DMS153 (cell line): ENCODE measurements at regions not wholly inside any gene's neighbourhood (a gene's known extent, or its start where the extent isn't known, plus 50 kb on each side); places are given as distances from the start of the nearest gene placed in this dataset.
"Not testable (repeated sequence)": the region's sequence is repeated elsewhere in the genome, so short reads cannot be mapped to it uniquely, and the experiment has no call there.

Experiments used
- DNase-seq: peaks from one replicate; lab custom pipeline; 2025; lab: John Stamatoyannopoulos, UW

GRCh38 chr12:88816201-88816600, 235.9 kb upstream of the KITLG start:
- DNase-seq: no peak

GRCh38 chr12:88814779-88815178, 234.5 kb upstream of the KITLG start:
- DNase-seq: no peak

GRCh38 chr12:88812610-88813009, 232.3 kb upstream of the KITLG start:
- DNase-seq: no peak

- no peak for DNase-seq
Observed at GRCh38 chr12:88810806-88811205, 230.5 kb upstream of the KITLG start.

- not testable (repeated sequence) for DNase-seq
Observed at GRCh38 chr12:88809841-88810240, 229.6 kb upstream of the KITLG start.

GRCh38 chr12:88805692-88806091, 225.4 kb upstream of the KITLG start:
- no peak for DNase-seq

GRCh38 chr12:88805286-88805685, 225.0 kb upstream of the KITLG start:
- no peak for DNase-seq

GRCh38 chr12:88802096-88802706, 221.9 kb upstream of the KITLG start:
- DNase-seq: no peak

- DNase-seq: no peak
Observed at GRCh38 chr12:88801227-88802095, 221.2 kb upstream of the KITLG start.

GRCh38 chr12:88793096-88793495, 212.8 kb upstream of the KITLG start:
- no peak for DNase-seq

- DNase-seq: no peak
Observed at GRCh38 chr12:88790231-88790630, 210.0 kb upstream of the KITLG start.

GRCh38 chr12:88784166-88784565, 203.9 kb upstream of the KITLG start:
- no peak for DNase-seq

- DNase-seq: no peak
Observed at GRCh38 chr12:88782351-88782750, 202.1 kb upstream of the KITLG start.

- DNase-seq: no peak
Observed at GRCh38 chr12:88781909-88782308, 201.6 kb upstream of the KITLG start.

GRCh38 chr12:88778064-88778463, 197.8 kb upstream of the KITLG start:
- no peak for DNase-seq

- no peak for DNase-seq
Observed at GRCh38 chr12:88775742-88776151, 195.5 kb upstream of the KITLG start.

GRCh38 chr12:88767699-88768098, 187.4 kb upstream of the KITLG start:
- no peak for DNase-seq

- DNase-seq: no peak
Observed at GRCh38 chr12:88764781-88765480, 184.7 kb upstream of the KITLG start.

- no peak for DNase-seq
Observed at GRCh38 chr12:88763536-88764100, 183.3 kb upstream of the KITLG start.

- no peak for DNase-seq
Observed at GRCh38 chr12:88758176-88758575, 177.9 kb upstream of the KITLG start.

- no peak for DNase-seq
Observed at GRCh38 chr12:88756917-88757316, 176.6 kb upstream of the KITLG start.

- DNase-seq: no peak
Observed at GRCh38 chr12:88756153-88756552, 175.9 kb upstream of the KITLG start.

GRCh38 chr12:88753707-88754106, 173.4 kb upstream of the KITLG start:
- DNase-seq: no peak
